T-cell (primary cell): ENCODE measurements at regions not wholly inside any gene's neighbourhood (a gene's known extent, or its start where the extent isn't known, plus 50 kb on each side); places are given as distances from the start of the nearest gene placed in this dataset.

ENCODE experiments used
- ATAC-seq, 4 experiments: fragments of 200-7000 bp in 3 of 4; fragments of 150-1000 bp in 1 of 4; cut with Tn5 transposase; replicated peaks in 1 of 4; 1 replicate in 3 of 4; 2 replicates in 1 of 4; pipeline ENCODE4 v1.10.0; 2021; ENCODE audit warnings: moderate library complexity in 3 of 4, mild to moderate bottlenecking in 2 of 4, moderate number of reproducible peaks in 1 of 4
- CTCF ChIA-PET, 2 donors: fragments of 300-600 bp; sonication (Branson Sonifier 250); formaldehyde crosslinking; loops; one replicate each; lab custom pipeline; 2022; ENCODE audit warnings: antibody characterized with exemption in 2 of 2; lab: Charles Lee
- POLR2A ChIA-PET, 2 donors: fragments of 300-600 bp; sonication (Branson Sonifier 250); formaldehyde crosslinking; loops; one replicate each; lab custom pipeline; 2022; ENCODE audit warnings: antibody characterized with exemption in 2 of 2; lab: Charles Lee
- DNase-seq, 35 experiments: peaks; one replicate each; pipeline versions ENCODE4 v3.0.0 to v3.0.0-alpha.2; 2013 to 2023
- H3K27ac ChIP-seq: one replicate; pipeline ENCODE4 v1.5.1; 2013; ENCODE audit warnings: low read length
- H3K27me3 ChIP-seq, 2 experiments: replicated peaks in 1 of 2; 1 replicate in 1 of 2; 2 replicates in 1 of 2; pipeline versions ENCODE4 v1.6.1 to v1.7.0; 2013; ENCODE audit warnings: low read length in 1 of 2, mixed read lengths in 1 of 2; ENCODE audit not compliant: control insufficient read depth in 2 of 2, insufficient read depth in 2 of 2; ENCODE audit errors: extremely low read depth in 1 of 2
- H3K36me3 ChIP-seq, 2 donors: 1 replicate in 1 of 2; 2 replicates in 1 of 2; pipeline versions ENCODE4 v1.6.1 to v1.7.0; 2013; ENCODE audit warnings: low read length in 1 of 2; ENCODE audit not compliant: control insufficient read depth in 2 of 2, insufficient read depth in 1 of 2; ENCODE audit errors: extremely low read depth in 1 of 2
- H3K4me1 ChIP-seq, 2 experiments: 1 replicate in 1 of 2; 2 replicates in 1 of 2; pipeline versions ENCODE4 v1.6.1 to v1.7.0; 2013; ENCODE audit warnings: low read length in 2 of 2, mixed read lengths in 1 of 2; ENCODE audit not compliant: insufficient read depth in 2 of 2, control insufficient read depth in 1 of 2; ENCODE audit errors: extremely low read depth in 1 of 2
- H3K4me3 ChIP-seq, 2 donors: 1 replicate in 1 of 2; 2 replicates in 1 of 2; pipeline versions ENCODE4 v1.5.1 to v1.7.0; 2013; ENCODE audit warnings: mild to moderate bottlenecking in 2 of 2, low read length in 1 of 2, moderate library complexity in 1 of 2; ENCODE audit not compliant: control insufficient read depth in 1 of 2; ENCODE audit errors: extremely low read depth in 1 of 2
- H3K9me3 ChIP-seq: 2 replicates; pipeline ENCODE4 v1.7.0; 2013
- H3K27ac Mint-ChIP-seq, 2 donors: one replicate each; pipeline ENCODE4 v1.8.0; 2020 to 2021; ENCODE audit warnings: mild to moderate bottlenecking in 2 of 2, mixed read lengths in 2 of 2
- H3K27me3 Mint-ChIP-seq, 2 donors: one replicate each; pipeline ENCODE4 v1.8.0; 2021 to 2022; ENCODE audit warnings: mixed read lengths in 2 of 2
- H3K36me3 Mint-ChIP-seq: one replicate; pipeline ENCODE4 v1.8.0; 2021; ENCODE audit warnings: mixed read lengths
- H3K4me1 Mint-ChIP-seq, 3 donors: one replicate each; pipeline ENCODE4 v1.8.0; 2020 to 2022; ENCODE audit warnings: mixed read lengths in 3 of 3, mild to moderate bottlenecking in 1 of 3
- H3K4me3 Mint-ChIP-seq, 3 donors: one replicate each; pipeline ENCODE4 v1.8.0; 2020 to 2022; ENCODE audit warnings: mild to moderate bottlenecking in 3 of 3, mixed read lengths in 3 of 3, moderate library complexity in 3 of 3
- H3K9me3 Mint-ChIP-seq, 3 donors: one replicate each; pipeline ENCODE4 v1.8.0; 2020 to 2022; ENCODE audit warnings: mixed read lengths in 3 of 3
- WGBS: methylation state at CpG from one replicate; pipeline ENCODE4 v1.1.5; 2013; ENCODE audit warnings: missing lambda C conversion rate; ENCODE audit not compliant: insufficient coverage; 5-methylcytosine and 5-hydroxymethylcytosine counted together

DNA sequence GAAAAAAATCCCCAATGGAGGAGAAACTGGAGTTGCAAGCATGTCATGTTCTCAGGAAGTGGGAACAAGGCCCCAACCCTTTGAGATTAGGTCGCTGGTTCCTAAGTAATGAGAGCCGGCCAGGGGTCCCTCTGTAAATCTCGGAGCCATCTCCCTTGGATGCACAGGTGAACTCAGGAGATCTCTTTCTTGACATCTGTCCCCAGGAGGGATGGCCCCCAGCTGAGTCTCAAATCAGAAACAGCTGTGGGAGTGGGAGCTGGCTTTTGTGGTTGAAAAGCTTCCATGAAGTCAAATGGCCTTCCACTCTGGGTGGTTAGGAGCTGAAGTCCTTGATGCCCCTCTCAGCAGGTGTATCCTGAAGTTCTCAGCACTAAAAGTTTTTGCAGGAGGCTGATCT is 257.1 kb downstream of the BMP7 start:
- H3K27ac Mint-ChIP-seq: no peak overlapping the region
- Histone ChIP-seq H3K4me3 (no peak overlapping the region), H3K36me3 (no peaks in the 10 kb centered on the region), H3K27me3 (peaks cover 0 to 29% of the 10 kb centered on the region in 2 experiments), H3K4me1 (no peaks in the 10 kb centered on the region), H3K9me3 (no peaks in the 10 kb centered on the region), H3K27ac (no peak overlapping the region)
- no peak overlapping the region for H3K4me3 Mint-ChIP-seq
- CTCF ChIA-PET: no interaction called here
- H3K4me1 Mint-ChIP-seq: no peaks in the 10 kb centered on the region
- no peaks in the 10 kb centered on the region for H3K36me3 Mint-ChIP-seq
- DNase-seq: no peak
- 67% methylated on average over 1 of the region's 3 CpGs for WGBS
- POLR2A ChIA-PET: no interaction called here
- ATAC-seq: no peak
- H3K27me3 Mint-ChIP-seq: peaks cover 30 to 38% of the 10 kb centered on the region in 2 donors
- H3K9me3 Mint-ChIP-seq: no peaks in the 10 kb centered on the region

DNA sequence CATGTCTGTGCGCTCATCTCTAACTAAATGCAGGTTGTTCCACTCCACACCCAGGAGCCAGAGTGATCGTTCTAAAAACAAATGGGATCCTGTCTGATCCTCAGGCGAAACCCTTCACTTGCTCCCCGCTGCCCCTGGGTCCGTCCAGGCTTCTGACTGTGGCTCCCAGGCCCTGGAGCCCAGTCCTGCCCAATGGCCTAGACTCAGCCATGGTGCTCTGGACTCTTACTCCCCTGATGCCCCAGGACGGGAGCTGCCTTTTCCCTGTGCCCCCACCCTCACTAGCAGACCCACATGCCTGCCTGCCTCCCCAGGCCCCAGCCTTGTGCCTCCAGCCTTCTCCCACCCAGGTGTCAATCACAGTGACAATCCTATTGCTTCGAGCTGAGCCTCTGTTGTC is 256.7 kb downstream of the BMP7 start:
- peaks cover 30 to 38% of the 10 kb centered on the region in 2 donors for H3K27me3 Mint-ChIP-seq
- no peak for ATAC-seq
- ChIA-PET CTCF (no interaction called here), POLR2A (no interaction called here)
- 66% methylated on average over 7 of the region's 7 CpGs for WGBS
- H3K4me3 Mint-ChIP-seq: no peak overlapping the region
- no peak overlapping the region for H3K27ac ChIP-seq
- H3K27me3 ChIP-seq: peaks cover 0 to 27% of the 10 kb centered on the region in 2 experiments
- no peak overlapping the region for H3K27ac Mint-ChIP-seq
- H3K4me1 Mint-ChIP-seq: no peaks in the 10 kb centered on the region
- no peaks in the 10 kb centered on the region for H3K9me3 Mint-ChIP-seq
- no peak for DNase-seq
- no peaks in the 10 kb centered on the region for H3K9me3 ChIP-seq
- H3K4me1 ChIP-seq: no peaks in the 10 kb centered on the region
- H3K36me3 Mint-ChIP-seq: no peaks in the 10 kb centered on the region
- no peaks in the 10 kb centered on the region for H3K36me3 ChIP-seq
- H3K4me3 ChIP-seq: no peak overlapping the region

DNA sequence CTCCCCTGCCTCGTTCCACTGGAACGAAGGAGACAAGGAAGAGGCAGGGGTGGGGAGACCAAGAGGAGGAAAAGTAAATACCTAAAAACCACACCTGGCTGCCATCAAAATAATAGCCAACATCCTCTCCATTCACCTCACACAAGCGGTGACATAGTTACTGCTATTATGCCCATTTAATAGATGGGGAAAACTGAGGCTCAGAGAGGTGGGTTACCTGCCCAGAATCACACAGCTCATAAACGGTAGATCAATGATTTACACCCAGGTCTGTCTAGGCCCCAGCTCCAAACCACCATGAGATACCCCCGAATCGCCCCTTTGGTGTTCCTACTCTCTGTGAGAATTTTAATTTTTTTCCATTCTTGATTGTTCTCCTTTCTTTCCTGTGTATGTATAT is 253.8 kb downstream of the BMP7 start:
- no peaks in the 10 kb centered on the region for H3K4me1 Mint-ChIP-seq

DNA sequence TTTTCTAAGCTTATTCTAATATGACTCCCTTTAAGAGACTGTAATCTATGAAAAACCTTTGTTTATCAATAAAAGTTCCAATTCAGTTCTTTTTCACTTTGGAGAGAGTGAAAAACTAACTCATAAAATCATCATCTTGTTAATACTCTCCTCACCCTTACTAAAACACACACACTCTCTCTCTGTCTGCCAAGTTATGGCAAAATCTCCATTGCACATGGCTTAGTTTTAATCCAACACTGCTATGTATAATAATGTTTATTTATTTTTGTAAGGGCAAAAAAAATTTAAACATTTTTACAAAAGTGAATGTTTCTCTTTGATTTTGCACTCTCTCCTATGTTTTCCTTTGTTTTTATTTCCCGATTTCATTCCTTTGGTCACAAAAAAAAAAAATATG is 253.2 kb downstream of the BMP7 start:
- Mint-ChIP-seq H3K9me3 (no peaks in the 10 kb centered on the region), H3K4me3 (no peak overlapping the region), H3K36me3 (no peaks in the 10 kb centered on the region), H3K27ac (no peak overlapping the region), H3K4me1 (no peaks in the 10 kb centered on the region), H3K27me3 (peaks cover 30% of the 10 kb centered on the region in 2 donors)
- Histone ChIP-seq H3K27me3 (peaks cover 3 to 12% of the 10 kb centered on the region in 2 experiments), H3K9me3 (no peaks in the 10 kb centered on the region), H3K27ac (no peak overlapping the region), H3K4me1 (no peaks in the 10 kb centered on the region), H3K36me3 (no peaks in the 10 kb centered on the region), H3K4me3 (no peak overlapping the region)
- ATAC-seq (no peak), DNase-seq (no peak)
- ChIA-PET CTCF (no interaction called here), POLR2A (no interaction called here)
- WGBS: no CpG with 5 or more reads among the region's 1 CpG

More for the DNA sequence above, 253.8 kb downstream of the BMP7 start:
- ChIA-PET CTCF (no interaction called here), POLR2A (no interaction called here)
- Histone ChIP-seq H3K9me3 (no peaks in the 10 kb centered on the region), H3K4me1 (no peaks in the 10 kb centered on the region), H3K4me3 (no peak overlapping the region), H3K27ac (no peak overlapping the region), H3K27me3 (peaks cover 3 to 12% of the 10 kb centered on the region in 2 experiments), H3K36me3 (no peaks in the 10 kb centered on the region)
- H3K36me3 Mint-ChIP-seq: no peaks in the 10 kb centered on the region
- H3K9me3 Mint-ChIP-seq: no peaks in the 10 kb centered on the region
- no peak overlapping the region for H3K4me3 Mint-ChIP-seq
- DNase-seq: no peak
- ATAC-seq: no peak
- H3K27ac Mint-ChIP-seq: no peak overlapping the region
- no CpG with 5 or more reads among the region's 6 CpGs for WGBS
- H3K27me3 Mint-ChIP-seq: peaks cover 30% of the 10 kb centered on the region in 2 donors

DNA sequence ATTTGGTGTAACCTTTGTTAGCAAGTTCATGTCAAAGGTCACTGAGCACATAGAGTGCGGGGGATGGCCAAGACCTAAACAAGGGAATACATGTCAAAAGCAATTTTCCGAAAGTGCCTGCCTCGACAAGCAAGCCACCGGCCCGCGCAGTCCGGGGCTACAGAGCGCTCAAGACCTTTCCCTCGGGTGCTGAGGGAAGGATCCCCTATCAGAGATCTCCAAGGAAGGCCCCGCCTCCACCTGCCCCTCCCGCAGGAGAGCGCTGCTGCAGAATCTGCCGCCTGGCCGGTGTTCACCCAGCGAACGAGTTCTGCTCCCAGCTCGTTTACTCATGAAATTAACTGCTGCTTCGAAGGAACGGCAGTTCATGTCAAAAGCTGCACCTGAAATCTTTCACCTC is 252.7 kb downstream of the BMP7 start:
- Mint-ChIP-seq H3K9me3 (no peaks in the 10 kb centered on the region), H3K4me3 (no peak overlapping the region), H3K4me1 (no peaks in the 10 kb centered on the region), H3K27me3 (peaks cover 30 to 33% of the 10 kb centered on the region in 2 donors), H3K36me3 (no peaks in the 10 kb centered on the region), H3K27ac (no peak overlapping the region)
- DNase-seq (no peak), ATAC-seq (no peak)
- Histone ChIP-seq H3K4me1 (no peaks in the 10 kb centered on the region), H3K4me3 (no peak overlapping the region), H3K9me3 (no peaks in the 10 kb centered on the region), H3K27ac (no peak overlapping the region), H3K36me3 (no peaks in the 10 kb centered on the region), H3K27me3 (peaks cover 3 to 14% of the 10 kb centered on the region in 2 experiments)
- ChIA-PET POLR2A (no interaction called here), CTCF (no interaction called here)
- WGBS: 13% methylated on average over 19 of the region's 19 CpGs

DNA sequence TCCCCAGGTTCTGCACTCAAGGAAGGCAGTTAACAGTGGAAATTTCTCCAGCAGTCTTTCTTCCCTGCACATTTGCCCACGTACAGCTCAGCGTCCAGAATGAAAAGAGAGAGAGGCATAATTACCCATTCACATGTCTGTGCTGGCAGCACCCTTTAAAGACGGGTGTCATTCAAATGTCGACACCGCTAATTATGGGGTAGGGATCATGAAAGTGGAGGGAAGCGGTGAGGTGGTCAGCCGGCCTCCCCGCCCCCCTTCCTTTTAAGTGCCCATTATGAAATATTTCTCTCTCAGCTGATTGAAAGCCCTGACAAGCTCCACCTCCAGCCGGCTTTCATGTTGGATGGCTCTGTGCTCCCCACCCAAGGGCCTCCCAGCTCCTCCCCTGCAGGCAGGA is 246.1 kb downstream of the BMP7 start:
- ATAC-seq: no peak
- DNase-seq: no peak
- H3K4me3 Mint-ChIP-seq: no peak overlapping the region
- no peak overlapping the region for H3K27ac Mint-ChIP-seq
- ChIA-PET CTCF (no interaction called here), POLR2A (no interaction called here)
- no peaks in the 10 kb centered on the region for H3K4me1 ChIP-seq
- H3K4me3 ChIP-seq: no peak overlapping the region
- WGBS: no CpG with 5 or more reads among the region's 9 CpGs
- H3K27me3 Mint-ChIP-seq: peaks cover 18 to 23% of the 10 kb centered on the region in 2 donors
- H3K9me3 Mint-ChIP-seq: no peaks in the 10 kb centered on the region
- H3K36me3 ChIP-seq: no peaks in the 10 kb centered on the region
- H3K4me1 Mint-ChIP-seq: no peaks in the 10 kb centered on the region
- peaks cover 2 to 19% of the 10 kb centered on the region in 2 experiments for H3K27me3 ChIP-seq
- no peak overlapping the region for H3K27ac ChIP-seq
- no peaks in the 10 kb centered on the region for H3K36me3 Mint-ChIP-seq
- H3K9me3 ChIP-seq: no peaks in the 10 kb centered on the region

DNA sequence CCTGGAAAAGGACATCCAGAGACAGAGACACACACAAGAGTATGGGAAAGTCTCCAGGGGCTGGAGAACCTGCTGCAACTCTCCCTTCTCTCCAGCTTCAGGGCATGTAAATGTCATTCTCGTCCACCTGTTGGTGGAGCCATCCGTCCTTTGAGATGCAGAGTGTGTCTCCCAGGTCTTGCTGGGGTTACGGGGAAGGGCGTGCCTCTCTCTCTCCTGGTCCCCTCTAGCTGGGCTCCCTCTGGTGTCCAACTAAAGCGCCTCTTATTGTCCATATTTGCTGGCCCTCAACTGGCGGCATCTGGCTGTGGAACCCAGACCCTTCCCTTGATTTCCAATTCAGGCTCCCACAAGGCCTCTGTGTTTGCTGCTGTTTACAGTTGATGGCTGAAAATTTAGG is 244.1 kb downstream of the BMP7 start:
- peaks cover 15 to 19% of the 10 kb centered on the region in 2 donors for H3K27me3 Mint-ChIP-seq
- Histone ChIP-seq H3K4me3 (no peak overlapping the region), H3K36me3 (no peaks in the 10 kb centered on the region), H3K9me3 (no peaks in the 10 kb centered on the region), H3K4me1 (no peaks in the 10 kb centered on the region), H3K27me3 (peaks cover 0 to 22% of the 10 kb centered on the region in 2 experiments), H3K27ac (no peak overlapping the region)
- no peak overlapping the region for H3K27ac Mint-ChIP-seq
- DNase-seq (no peak), ATAC-seq (no peak)
- no peaks in the 10 kb centered on the region for H3K36me3 Mint-ChIP-seq
- 38% methylated on average over 4 of the region's 6 CpGs for WGBS
- ChIA-PET POLR2A (no interaction called here), CTCF (no interaction called here)
- H3K9me3 Mint-ChIP-seq: no peaks in the 10 kb centered on the region
- no peaks in the 10 kb centered on the region for H3K4me1 Mint-ChIP-seq
- no peak overlapping the region for H3K4me3 Mint-ChIP-seq
